ENCODE measurements at regions not wholly inside any gene's neighbourhood (a gene's known extent, or its start where the extent isn't known, plus 50 kb on each side); places are given as distances from the start of the nearest gene placed in this dataset.

GRCh38 chr4:129410115-129410514 lies 314.2 kb downstream of the C4orf33 start:
- no peak for DNase-seq (ENCODE audit: low read depth in 2 of 2)

GRCh38 chr4:129415004-129415403 lies 319.1 kb downstream of the C4orf33 start:
- no peak for DNase-seq (ENCODE audit: low read depth in 2 of 2)

GRCh38 chr4:129420637-129421036 lies 324.7 kb downstream of the C4orf33 start:
- DNase-seq (ENCODE audit: low read depth in 2 of 2) = no peak

- no peak for DNase-seq (ENCODE audit: low read depth in 2 of 2)
Measured at GRCh38 chr4:129422277-129422676, 326.3 kb downstream of the C4orf33 start.

- no peak for DNase-seq (ENCODE audit: low read depth in 2 of 2)
Measured at GRCh38 chr4:129428454-129428853, 332.5 kb downstream of the C4orf33 start.

- no peak for DNase-seq (ENCODE audit: low read depth in 2 of 2)
Measured at GRCh38 chr4:129429581-129430320, 333.8 kb downstream of the C4orf33 start.

GRCh38 chr4:129437347-129437746 lies 341.4 kb downstream of the C4orf33 start:
- DNase-seq (ENCODE audit: low read depth in 2 of 2) = no peak

- DNase-seq (ENCODE audit: low read depth in 2 of 2) = no peak
Measured at GRCh38 chr4:129438456-129438981, 342.6 kb downstream of the C4orf33 start.

- DNase-seq (ENCODE audit: low read depth in 2 of 2) = no peak
Measured at GRCh38 chr4:129446074-129446473, 350.1 kb downstream of the C4orf33 start.

GRCh38 chr4:129453524-129454200 lies 357.7 kb downstream of the C4orf33 start:
- DNase-seq (ENCODE audit: low read depth in 2 of 2) = no peak

- DNase-seq (ENCODE audit: low read depth in 2 of 2) = no peak
Measured at GRCh38 chr4:129455482-129455881, 359.5 kb downstream of the C4orf33 start.

GRCh38 chr4:129468624-129469023 lies 372.7 kb downstream of the C4orf33 start:
- DNase-seq (ENCODE audit: low read depth in 2 of 2) = no peak

- no peak for DNase-seq (ENCODE audit: low read depth in 2 of 2)
Measured at GRCh38 chr4:129474698-129475097, 378.7 kb downstream of the C4orf33 start.

- DNase-seq (ENCODE audit: low read depth in 2 of 2) = no peak
Measured at GRCh38 chr4:129481107-129481506, 385.2 kb downstream of the C4orf33 start.

- DNase-seq (ENCODE audit: low read depth in 2 of 2) = no peak
Measured at GRCh38 chr4:129488427-129488826, 392.5 kb downstream of the C4orf33 start.

GRCh38 chr4:129490516-129490915 lies 394.6 kb downstream of the C4orf33 start:
- no peak for DNase-seq (ENCODE audit: low read depth in 2 of 2)

- no peak for DNase-seq (ENCODE audit: low read depth in 2 of 2)
Measured at GRCh38 chr4:129498626-129499025, 402.7 kb downstream of the C4orf33 start.

GRCh38 chr4:129514852-129515251 lies 418.9 kb downstream of the C4orf33 start:
- no peak for DNase-seq (ENCODE audit: low read depth in 2 of 2)

GRCh38 chr4:129515356-129515755 lies 419.4 kb downstream of the C4orf33 start:
- DNase-seq (ENCODE audit: low read depth in 2 of 2) = no peak

GRCh38 chr4:129526812-129527211 lies 430.9 kb downstream of the C4orf33 start:
- no peak for DNase-seq (ENCODE audit: low read depth in 2 of 2)

GRCh38 chr4:129531253-129531652 lies 435.3 kb downstream of the C4orf33 start:
- DNase-seq (ENCODE audit: low read depth in 2 of 2) = no peak

GRCh38 chr4:129532573-129532972 lies 436.6 kb downstream of the C4orf33 start:
- DNase-seq (ENCODE audit: low read depth in 2 of 2) = no peak

- no peak for DNase-seq (ENCODE audit: low read depth in 2 of 2)
Measured at GRCh38 chr4:129543299-129543698, 447.3 kb downstream of the C4orf33 start.

Data from activated CD8-positive, alpha-beta memory T cell treated with anti-CD3 and anti-CD28 coated beads for 4 hours (primary cell).